ENCODE measurements at regions not wholly inside any gene's neighbourhood (a gene's known extent, or its start where the extent isn't known, plus 50 kb on each side); places are given as distances from the start of the nearest gene placed in this dataset.

DNA sequence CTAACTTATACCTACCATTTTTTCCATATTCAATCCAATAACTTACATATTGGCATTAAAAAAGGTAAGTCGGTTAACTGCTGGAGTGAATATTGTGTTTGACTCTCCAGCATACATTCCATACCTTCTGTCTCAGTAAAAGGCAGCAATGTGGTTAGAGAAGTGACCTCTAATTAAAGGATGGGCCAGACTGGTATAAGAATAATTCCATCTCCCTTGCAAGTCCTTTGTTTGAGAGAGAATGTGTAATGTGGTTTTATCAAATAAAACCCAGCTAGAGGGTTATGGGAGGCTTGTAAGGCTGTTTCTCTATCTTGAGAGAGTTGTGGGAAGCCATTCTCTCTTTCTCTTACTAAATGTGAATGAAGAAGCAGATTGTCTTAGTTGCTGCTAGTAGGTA, 289.3 kb upstream of the TCF4 start:
- TF ChIP-seq, protein P1, sequence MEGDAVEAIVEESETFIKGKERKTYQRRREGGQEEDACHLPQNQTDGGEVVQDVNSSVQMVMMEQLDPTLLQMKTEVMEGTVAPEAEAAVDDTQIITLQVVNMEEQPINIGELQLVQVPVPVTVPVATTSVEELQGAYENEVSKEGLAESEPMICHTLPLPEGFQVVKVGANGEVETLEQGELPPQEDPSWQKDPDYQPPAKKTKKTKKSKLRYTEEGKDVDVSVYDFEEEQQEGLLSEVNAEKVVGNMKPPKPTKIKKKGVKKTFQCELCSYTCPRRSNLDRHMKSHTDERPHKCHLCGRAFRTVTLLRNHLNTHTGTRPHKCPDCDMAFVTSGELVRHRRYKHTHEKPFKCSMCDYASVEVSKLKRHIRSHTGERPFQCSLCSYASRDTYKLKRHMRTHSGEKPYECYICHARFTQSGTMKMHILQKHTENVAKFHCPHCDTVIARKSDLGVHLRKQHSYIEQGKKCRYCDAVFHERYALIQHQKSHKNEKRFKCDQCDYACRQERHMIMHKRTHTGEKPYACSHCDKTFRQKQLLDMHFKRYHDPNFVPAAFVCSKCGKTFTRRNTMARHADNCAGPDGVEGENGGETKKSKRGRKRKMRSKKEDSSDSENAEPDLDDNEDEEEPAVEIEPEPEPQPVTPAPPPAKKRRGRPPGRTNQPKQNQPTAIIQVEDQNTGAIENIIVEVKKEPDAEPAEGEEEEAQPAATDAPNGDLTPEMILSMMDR (IDR thresholded peaks at IDR 0.05; ENCODE audit: low read length) = no peak
- no peak for TF ChIP-seq EZH2 (IDR thresholded peaks at IDR 0.05; ENCODE audit: borderline replicate concordance, low read length)

All from OCI-LY1 (cell line).